H1 (cell line): ENCODE measurements at regions not wholly inside any gene's neighbourhood (a gene's known extent, or its start where the extent isn't known, plus 50 kb on each side); places are given as distances from the start of the nearest gene placed in this dataset.

Experiments
- CTCF ChIA-PET: fragments of 300-600 bp; sonication (Branson Sonifier 250); formaldehyde crosslinking; loops from one replicate; lab custom pipeline; 2021; ENCODE audit not compliant: partially characterized antibody; lab: Charles Lee
- POLR2A ChIA-PET: fragments of 300-600 bp; sonication (Branson Sonifier 250); formaldehyde crosslinking; loops from one replicate; lab custom pipeline; 2021; ENCODE audit warnings: inconsistent platforms; ENCODE audit not compliant: partially characterized antibody; lab: Charles Lee
- DNase-seq, 2 experiments: peaks; one replicate each; pipeline versions ENCODE4 v3.0.0 to v3.0.0-alpha.2; 2010 to 2022; ENCODE audit warnings: low spot score in 2 of 2, low read depth in 1 of 2, mixed read lengths in 1 of 2
- FAIRE-seq: peaks from 2 replicates; lab custom pipeline; 2011; peaks lifted over from hg19 to GRCh38; lab: Jason Lieb, UNC
- H2AFZ ChIP-seq: 2 replicates; pipeline ENCODE4 v1.8.1; 2012; ENCODE audit warnings: low read length, inconsistent platforms
- H2AK5ac ChIP-seq: 2 replicates; pipeline ENCODE4 v1.6.1; 2013; ENCODE audit warnings: low read depth, low read length
- H2BK120ac ChIP-seq: replicated peaks from 2 replicates; pipeline ENCODE3; 2013; ENCODE audit warnings: low read depth, low read length, inconsistent platforms
- H2BK12ac ChIP-seq: 2 replicates; pipeline ENCODE4 v1.6.1; 2013; ENCODE audit warnings: low read depth, low read length
- H2BK15ac ChIP-seq: 2 replicates; pipeline ENCODE4 v1.6.1; 2013; ENCODE audit warnings: low read length
- H2BK20ac ChIP-seq: 2 replicates; pipeline ENCODE4 v1.6.1; 2013; ENCODE audit warnings: low read length
- H2BK5ac ChIP-seq: 2 replicates; pipeline ENCODE4 v1.6.1; 2013; ENCODE audit warnings: low read depth, low read length
- H3K14ac ChIP-seq: 2 replicates; pipeline ENCODE4 v1.6.1; 2013; ENCODE audit warnings: inconsistent platforms; ENCODE audit not compliant: insufficient read length
- H3K18ac ChIP-seq: 2 replicates; pipeline ENCODE4 v1.6.1; 2013; ENCODE audit warnings: low read length; ENCODE audit errors: extremely low read depth
- H3K23ac ChIP-seq: 2 replicates; pipeline ENCODE4 v1.6.1; 2013; ENCODE audit warnings: inconsistent platforms; ENCODE audit not compliant: insufficient read length
- H3K23me2 ChIP-seq: 2 replicates; pipeline ENCODE4 v1.6.1; 2013; ENCODE audit warnings: low read depth, low read length
- H3K27ac ChIP-seq: 2 replicates; pipeline ENCODE4 v1.6.1; 2011; ENCODE audit warnings: low read depth, low read length, inconsistent platforms
- H3K27me3 ChIP-seq, 4 experiments: replicated peaks in 1 of 4; 1 replicate in 1 of 4; 2 replicates in 3 of 4; pipeline versions ENCODE4 v1.6.1 to v1.8.1; 2011 to 2013; ENCODE audit warnings: low read length in 3 of 4, mild to moderate bottlenecking in 3 of 4, inconsistent platforms in 2 of 4, mixed read lengths in 2 of 4, moderate library complexity in 1 of 4; ENCODE audit not compliant: control insufficient read depth in 3 of 4, insufficient read depth in 3 of 4; ENCODE audit errors: extremely low read depth in 1 of 4
- H3K36me3 ChIP-seq, 4 experiments: 2 replicates each; pipeline versions ENCODE4 v1.6.1 to v1.8.1; 2011 to 2013; ENCODE audit warnings: mild to moderate bottlenecking in 4 of 4, low read length in 3 of 4, moderate library complexity in 2 of 4, control low read depth in 1 of 4, inconsistent platforms in 1 of 4; ENCODE audit not compliant: insufficient read depth in 4 of 4, control insufficient read depth in 2 of 4
- H3K4ac ChIP-seq: replicated peaks from 2 replicates; pipeline ENCODE3; 2013; ENCODE audit warnings: low read length, low read depth, mixed read lengths, inconsistent platforms; ENCODE audit not compliant: insufficient read length
- H3K4me1 ChIP-seq, 4 experiments: replicated peaks in 1 of 4; 1 replicate in 1 of 4; 2 replicates in 3 of 4; pipeline versions ENCODE4 v1.6.1 to v1.8.1; 2011 to 2013; ENCODE audit warnings: low read length in 3 of 4, inconsistent platforms in 2 of 4, mixed read lengths in 1 of 4; ENCODE audit not compliant: insufficient read depth in 4 of 4, control insufficient read depth in 3 of 4
- H3K4me2 ChIP-seq, 2 experiments: 2 replicates each; pipeline versions ENCODE4 v1.6.1 to v1.8.1; 2011 to 2013; ENCODE audit warnings: low read depth in 2 of 2, low read length in 2 of 2, control low read depth in 1 of 2, inconsistent platforms in 1 of 2, mild to moderate bottlenecking in 1 of 2; ENCODE audit not compliant: insufficient read depth in 1 of 2
- H3K4me3 ChIP-seq, 4 experiments: fragments of 200-600, 300-600 bp in 1 of 4; sonication (generic), shearing (Covaris generic), sonication (Bioruptor Twin) in 1 of 4; 2 replicates each; pipeline versions ENCODE4 v1.5.1 to v1.8.1; 2011 to 2016; ENCODE audit warnings: low read length in 4 of 4, low read depth in 3 of 4, control low read depth in 2 of 4, inconsistent platforms in 2 of 4, mild to moderate bottlenecking in 2 of 4, mixed read lengths in 1 of 4, moderate library complexity in 1 of 4; ENCODE audit not compliant: insufficient read depth in 2 of 4; ENCODE audit errors: extremely low read depth in 1 of 4
- H3K56ac ChIP-seq: replicated peaks from 2 replicates; pipeline ENCODE3; 2013; ENCODE audit warnings: low read depth, mild to moderate bottlenecking, mixed read lengths, low read length, inconsistent platforms; ENCODE audit not compliant: insufficient read length
- H3K79me1 ChIP-seq: 2 replicates; pipeline ENCODE4 v1.6.1; 2013; ENCODE audit warnings: low read depth, low read length, control low read depth
- H3K79me2 ChIP-seq, 2 experiments: 2 replicates each; pipeline versions ENCODE4 v1.6.1 to v1.8.1; 2012 to 2013; ENCODE audit warnings: low read length in 2 of 2, mild to moderate bottlenecking in 2 of 2, inconsistent platforms in 1 of 2; ENCODE audit not compliant: insufficient read depth in 2 of 2, control insufficient read depth in 1 of 2
- H3K9ac ChIP-seq, 4 experiments: replicated peaks in 1 of 4; 1 replicate in 1 of 4; 2 replicates in 3 of 4; pipeline versions ENCODE4 v1.6.1 to v1.8.1; 2011 to 2013; ENCODE audit warnings: low read depth in 3 of 4, low read length in 3 of 4, control low read depth in 2 of 4, mild to moderate bottlenecking in 2 of 4, moderate library complexity in 2 of 4, inconsistent platforms in 1 of 4; ENCODE audit errors: extremely low read depth in 1 of 4
- H3K9me3 ChIP-seq, 2 experiments: 2 replicates each; pipeline versions ENCODE4 v1.6.1 to v1.8.1; 2012 to 2013; ENCODE audit warnings: mild to moderate bottlenecking in 2 of 2, moderate library complexity in 2 of 2, control low read depth in 1 of 2, inconsistent platforms in 1 of 2, low read depth in 1 of 2, low read length in 1 of 2, mixed read lengths in 1 of 2; ENCODE audit not compliant: insufficient read depth in 2 of 2
- H4K20me1 ChIP-seq, 2 experiments: replicated peaks in 1 of 2; 2 replicates each; pipeline versions ENCODE3 to v1.8.1; 2011 to 2013; ENCODE audit warnings: inconsistent platforms in 2 of 2, low read length in 2 of 2, mild to moderate bottlenecking in 1 of 2; ENCODE audit not compliant: insufficient read depth in 2 of 2, control insufficient read depth in 1 of 2
- H4K5ac ChIP-seq: 2 replicates; pipeline ENCODE4 v1.6.1; 2013; ENCODE audit warnings: low read length, low read depth, mixed read lengths, inconsistent platforms; ENCODE audit not compliant: insufficient read length
- H4K8ac ChIP-seq: 2 replicates; pipeline ENCODE4 v1.8.0; 2013; ENCODE audit warnings: mild to moderate bottlenecking, moderate library complexity, low read length, inconsistent platforms; ENCODE audit not compliant: insufficient read depth; ENCODE audit errors: extremely low read depth
- H4K91ac ChIP-seq: replicated peaks from 2 replicates; pipeline ENCODE3; 2013; ENCODE audit warnings: low read length, mixed read lengths, inconsistent platforms; ENCODE audit not compliant: insufficient read length
- GABPA ChIP-seq: IDR thresholded peaks from 2 replicates; pipeline ENCODE4 v1.6.1; 2011; ENCODE audit warnings: mild to moderate bottlenecking, low read length, moderate library complexity, borderline replicate concordance; ENCODE audit not compliant: insufficient read depth
- JUND ChIP-seq: IDR thresholded peaks from 2 replicates; pipeline ENCODE4 v1.6.1; 2011; ENCODE audit warnings: mild to moderate bottlenecking, improper control_type of control experiment, low read length
- NRF1 ChIP-seq: IDR thresholded peaks from 2 replicates; pipeline ENCODE4 v1.6.1; 2011; ENCODE audit warnings: mild to moderate bottlenecking, low read depth, low read length, improper control_type of control experiment
- RBBP5 ChIP-seq: IDR thresholded peaks from 2 replicates; pipeline ENCODE4 v1.7.1; 2012; ENCODE audit warnings: low read depth, mild to moderate bottlenecking, inconsistent platforms, low read length, moderate library complexity, borderline replicate concordance
- SP1 ChIP-seq: IDR thresholded peaks from 2 replicates; pipeline ENCODE4 v1.6.1; 2011; ENCODE audit warnings: low read depth, low read length
- TAF7 ChIP-seq: optimal IDR thresholded peaks from 2 replicates; pipeline ENCODE3; 2011; ENCODE audit warnings: low read depth, mild to moderate bottlenecking, inconsistent platforms, low read length, moderate library complexity, borderline replicate concordance
- TBP ChIP-seq: IDR thresholded peaks from 2 replicates; pipeline ENCODE4 v1.6.1; 2011; ENCODE audit warnings: low read depth, low read length, improper control_type of control experiment
- WGBS, 2 experiments: shearing (Covaris generic) in 1 of 2; methylation state at CpG; one replicate each; pipeline versions ENCODE4 v1.1.6 to v1.1.7; 2013 to 2015; ENCODE audit warnings: low lambda C conversion rate in 2 of 2, mixed read lengths in 2 of 2, inconsistent platforms in 1 of 2, low coverage in 1 of 2, missing lambda C conversion rate in 1 of 2; ENCODE audit not compliant: insufficient replicate concordance in 2 of 2, insufficient coverage in 1 of 2, insufficient read length in 1 of 2; ENCODE audit errors: extremely low coverage in 1 of 2, missing lambda C conversion rate in 1 of 2; 5-methylcytosine and 5-hydroxymethylcytosine counted together
- TF ChIP-seq, protein P1 (sequence below): IDR thresholded peaks from 2 replicates; pipeline ENCODE4 v1.6.1; 2012; ENCODE audit warnings: inconsistent platforms

- Histone ChIP-seq H2BK12ac (no peak overlapping the region), H3K4me3 (no peak overlapping the region), H2BK15ac (no peak overlapping the region), H4K91ac (no peak overlapping the region), H4K5ac (no peak overlapping the region), H3K9me3 (no peaks in the 10 kb centered on the region), H2AK5ac (no peak overlapping the region), H3K27ac (no peak overlapping the region), H3K79me2 (no peaks in the 10 kb centered on the region), H3K4me1 (no peaks in the 10 kb centered on the region), H2BK20ac (no peak overlapping the region), H2BK5ac (no peak overlapping the region), H3K27me3 (no peaks in the 10 kb centered on the region), H3K23me2 (no peaks in the 10 kb centered on the region; the same call in 1 of the 2 replicates), H3K36me3 (no peaks in the 10 kb centered on the region), H2AFZ (no peak overlapping the region), H2BK120ac (no peak overlapping the region), H4K20me1 (no peaks in the 10 kb centered on the region), H4K8ac (no peak overlapping the region), H3K4ac (no peak overlapping the region), H3K23ac (no peak overlapping the region), H3K4me2 (no peak overlapping the region), H3K79me1 (no peaks in the 10 kb centered on the region), H3K9ac (no peak overlapping the region), H3K56ac (no peak overlapping the region), H3K14ac (no peak overlapping the region), H3K18ac (no peak overlapping the region)
- TF ChIP-seq, protein P1, sequence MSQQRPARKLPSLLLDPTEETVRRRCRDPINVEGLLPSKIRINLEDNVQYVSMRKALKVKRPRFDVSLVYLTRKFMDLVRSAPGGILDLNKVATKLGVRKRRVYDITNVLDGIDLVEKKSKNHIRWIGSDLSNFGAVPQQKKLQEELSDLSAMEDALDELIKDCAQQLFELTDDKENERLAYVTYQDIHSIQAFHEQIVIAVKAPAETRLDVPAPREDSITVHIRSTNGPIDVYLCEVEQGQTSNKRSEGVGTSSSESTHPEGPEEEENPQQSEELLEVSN, result no peak
- no peak for TF ChIP-seq RBBP5
- no peak for TF ChIP-seq TAF7
- no peak for TF ChIP-seq GABPA
- TF ChIP-seq NRF1, result no peak
- no peak for TF ChIP-seq TBP
- TF ChIP-seq SP1, result no peak
- no peak for TF ChIP-seq JUND
- ChIA-PET POLR2A (no interaction called here), CTCF (interaction anchor here (0.9 to 1.7 kb wide), 3 partner anchors 8 to 68 kb away, joined by 3 to 6 read pairs (median 4); no protein-coding TSS in a partner anchor)
- 85% methylated on average over 2 of the region's 2 CpGs; no CpG with 5 or more reads in 1 of the 2 experiments for WGBS, 2 experiments
- no peak for FAIRE-seq
- DNase-seq, result no peak
Observed at GRCh38 chr18:47679864-47680263, 250.6 kb downstream of the SMAD2 start.
